ENCODE measurements at regions not wholly inside any gene's neighbourhood (a gene's known extent, or its start where the extent isn't known, plus 50 kb on each side); places are given as distances from the start of the nearest gene placed in this dataset.

- no peak for TF ChIP-seq EZH2 (IDR thresholded peaks at IDR 0.05)
- H3K36me3 ChIP-seq, result no peaks in the 10 kb centered on the region
- H3K9ac ChIP-seq, result no peak overlapping the region
- no peak for DNase-seq (ENCODE audit: low spot score)
- H3K4me2 ChIP-seq, result no peak overlapping the region
- peaks cover 10% of the 10 kb centered on the region for H3K4me1 Mint-ChIP-seq
- H2AFZ ChIP-seq (replicated peaks), result no peak overlapping the region
- H4K20me1 ChIP-seq (ENCODE audit: low read depth), result no peaks in the 10 kb centered on the region
- no peak overlapping the region for H3K4me3 ChIP-seq
- peaks cover 8% of the 10 kb centered on the region for H3K4me1 ChIP-seq
- H3K27me3 ChIP-seq, result no peaks in the 10 kb centered on the region
- H3F3A ChIP-seq (ENCODE audit: low read depth), result no peaks in the 10 kb centered on the region
- H3K79me2 ChIP-seq (ENCODE audit: low read depth), result no peaks in the 10 kb centered on the region
- peaks cover 3% of the 10 kb centered on the region for H3K9me3 Mint-ChIP-seq
- peaks cover 4% of the 10 kb centered on the region for H3K27me3 Mint-ChIP-seq (ENCODE audit: insufficient read depth, low read depth)
- H3K36me3 Mint-ChIP-seq, result no peaks in the 10 kb centered on the region
- no peak overlapping the region for H3K27ac Mint-ChIP-seq
- H3K9me3 ChIP-seq (ENCODE audit: low read depth), result no peaks in the 10 kb centered on the region
- H3K4me3 Mint-ChIP-seq, result no peak overlapping the region
- no peak overlapping the region for H3K27ac ChIP-seq
These were observed 174.5 kb downstream of the ZNF365 start for GRCh38 chr10:62548686-62549085.

- H3K79me2 ChIP-seq (ENCODE audit: low read depth), result no peaks in the 10 kb centered on the region
- no peaks in the 10 kb centered on the region for H3F3A ChIP-seq (ENCODE audit: low read depth)
- H3K4me3 ChIP-seq, result no peak overlapping the region
- no peak overlapping the region for H3K4me2 ChIP-seq
- no peak overlapping the region for H3K27ac ChIP-seq
- Mint-ChIP-seq H3K4me1 (peaks cover 10% of the 10 kb centered on the region), H3K9me3 (peaks cover 3% of the 10 kb centered on the region), H3K27me3 (ENCODE audit: insufficient read depth, low read depth) (peaks cover 4% of the 10 kb centered on the region), H3K36me3 (no peaks in the 10 kb centered on the region), H3K27ac (peak overlapping the region; percentile 27), H3K4me3 (no peak overlapping the region)
- no peaks in the 10 kb centered on the region for H3K9me3 ChIP-seq (ENCODE audit: low read depth)
- DNase-seq (ENCODE audit: low spot score), result no peak
- H3K9ac ChIP-seq, result no peak overlapping the region
- H3K36me3 ChIP-seq, result no peaks in the 10 kb centered on the region
- no peaks in the 10 kb centered on the region for H4K20me1 ChIP-seq (ENCODE audit: low read depth)
- H3K4me1 ChIP-seq, result peaks cover 8% of the 10 kb centered on the region
- H3K27me3 ChIP-seq, result no peaks in the 10 kb centered on the region
- no peak for TF ChIP-seq EZH2 (IDR thresholded peaks at IDR 0.05)
- no peak for TF ChIP-seq EZH2phosphoT487 (IDR thresholded peaks at IDR 0.05)
- no peak for TF ChIP-seq CTCF (IDR thresholded peaks at IDR 0.05)
- H2AFZ ChIP-seq (replicated peaks), result no peak overlapping the region
These were observed 176.0 kb downstream of the ZNF365 start for GRCh38 chr10:62550173-62550572.

- H3K4me1 ChIP-seq, result peaks cover 8% of the 10 kb centered on the region
- H3K27me3 ChIP-seq, result no peaks in the 10 kb centered on the region
- H3K4me3 ChIP-seq, result no peak overlapping the region
- H3K9ac ChIP-seq, result no peak overlapping the region
- H3K27ac ChIP-seq, result no peak overlapping the region
- no peaks in the 10 kb centered on the region for H3K36me3 Mint-ChIP-seq
- no peaks in the 10 kb centered on the region for H3K9me3 ChIP-seq (ENCODE audit: low read depth)
- H3K4me2 ChIP-seq, result no peak overlapping the region
- peaks cover 3% of the 10 kb centered on the region for H3K9me3 Mint-ChIP-seq
- TF ChIP-seq EZH2 (IDR thresholded peaks at IDR 0.05) (no peak), EZH2phosphoT487 (IDR thresholded peaks at IDR 0.05) (no peak), CTCF (IDR thresholded peaks at IDR 0.05) (peak; percentile 64)
- H3K4me1 Mint-ChIP-seq, result peaks cover 10% of the 10 kb centered on the region
- no peak overlapping the region for H3K27ac Mint-ChIP-seq
- no peaks in the 10 kb centered on the region for H3F3A ChIP-seq (ENCODE audit: low read depth)
- no peak overlapping the region for H3K4me3 Mint-ChIP-seq
- H2AFZ ChIP-seq (replicated peaks), result no peak overlapping the region
- H4K20me1 ChIP-seq (ENCODE audit: low read depth), result no peaks in the 10 kb centered on the region
- peaks cover 4% of the 10 kb centered on the region for H3K27me3 Mint-ChIP-seq (ENCODE audit: insufficient read depth, low read depth)
- DNase-seq (ENCODE audit: low spot score), result peak; percentile 63
- no peaks in the 10 kb centered on the region for H3K36me3 ChIP-seq
- no peaks in the 10 kb centered on the region for H3K79me2 ChIP-seq (ENCODE audit: low read depth)
These were observed 180.5 kb downstream of the ZNF365 start for GRCh38 chr10:62554632-62555199.

DNA sequence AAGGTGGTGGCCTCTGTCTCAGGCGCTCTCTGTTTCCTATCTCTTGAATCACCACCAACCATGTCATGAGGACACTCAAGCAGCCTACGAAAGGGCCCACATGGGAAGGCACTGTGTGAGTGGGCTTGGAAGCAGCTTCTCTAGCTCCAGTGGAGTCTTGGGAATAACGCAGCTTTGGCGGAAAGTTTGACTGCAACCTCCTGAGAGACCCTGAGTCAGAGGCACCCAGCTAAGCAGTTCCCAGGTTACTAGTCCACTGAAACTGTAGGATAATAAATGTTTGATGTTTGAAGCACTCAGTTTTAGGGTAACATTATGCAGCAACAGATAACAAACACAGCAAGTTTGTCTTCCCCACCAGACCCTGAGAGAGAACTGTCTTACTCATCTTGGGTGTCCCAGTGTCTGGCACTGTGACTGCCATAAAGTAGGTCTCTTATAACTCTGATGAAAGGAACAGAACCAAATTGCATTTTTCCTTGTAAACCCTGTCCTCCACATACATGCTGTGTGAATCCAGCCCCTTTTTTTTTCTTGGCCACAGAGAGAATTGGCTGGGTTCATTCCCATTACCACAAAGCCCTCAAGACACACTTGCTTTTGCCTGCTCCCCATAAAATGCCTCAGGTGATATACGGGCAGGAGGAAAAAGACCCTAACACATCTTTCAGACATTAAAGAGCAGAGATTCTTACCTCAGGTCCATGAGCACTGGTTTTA lies 185.5 kb downstream of the ZNF365 start:
- Histone ChIP-seq H3K4me3 (no peak overlapping the region), H3K4me1 (no peaks in the 10 kb centered on the region), H3F3A (ENCODE audit: low read depth) (no peaks in the 10 kb centered on the region), H3K9ac (no peak overlapping the region), H3K36me3 (no peaks in the 10 kb centered on the region), H2AFZ (replicated peaks) (no peak overlapping the region), H4K20me1 (ENCODE audit: low read depth) (no peaks in the 10 kb centered on the region), H3K4me2 (no peak overlapping the region), H3K79me2 (ENCODE audit: low read depth) (no peaks in the 10 kb centered on the region), H3K27ac (no peak overlapping the region), H3K27me3 (no peaks in the 10 kb centered on the region), H3K9me3 (ENCODE audit: low read depth) (no peaks in the 10 kb centered on the region)
- Mint-ChIP-seq H3K27ac (peak overlapping the region; percentile 19), H3K36me3 (no peaks in the 10 kb centered on the region), H3K4me3 (no peak overlapping the region), H3K4me1 (peaks cover 20% of the 10 kb centered on the region), H3K27me3 (ENCODE audit: insufficient read depth, low read depth) (no peaks in the 10 kb centered on the region), H3K9me3 (no peaks in the 10 kb centered on the region)
- no peak for TF ChIP-seq CTCF (IDR thresholded peaks at IDR 0.05)
- TF ChIP-seq EZH2phosphoT487 (IDR thresholded peaks at IDR 0.05), result no peak
- no peak for TF ChIP-seq EZH2 (IDR thresholded peaks at IDR 0.05)
- DNase-seq (ENCODE audit: low spot score), result no peak

All from neural progenitor cell (in vitro differentiated cells).